ENCODE measurements at regions not wholly inside any gene's neighbourhood (a gene's known extent, or its start where the extent isn't known, plus 50 kb on each side); places are given as distances from the start of the nearest gene placed in this dataset.
"Not testable (repeated sequence)": the region's sequence is repeated elsewhere in the genome, so short reads cannot be mapped to it uniquely, and the experiment has no call there.

DNA sequence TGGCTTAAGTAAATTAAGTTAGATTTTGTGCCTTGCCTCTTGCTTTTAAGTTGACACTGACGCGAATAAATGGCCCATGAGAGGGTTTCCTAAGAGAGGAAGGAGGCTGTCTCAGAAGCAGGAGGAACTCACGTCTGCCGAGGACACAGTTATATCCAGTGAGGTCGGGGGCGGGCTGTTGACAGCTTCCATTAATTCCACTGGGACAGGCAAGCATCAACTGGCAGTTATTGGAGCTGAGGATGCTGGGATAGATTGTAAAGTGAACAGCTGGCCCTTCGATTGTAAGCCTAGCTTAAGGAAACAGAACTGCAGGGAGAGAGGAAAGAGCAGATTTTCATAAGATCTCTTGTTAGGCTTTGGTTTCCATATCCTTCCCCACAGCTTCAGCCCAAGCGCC lies 399.2 kb downstream of the IPO8 start:
- H3K27me3 Mint-ChIP-seq (ENCODE audit: low read depth): peaks cover 15% of the 10 kb centered on the region
- no peak for DNase-seq (ENCODE audit: low spot score)
- peaks cover 4% of the 10 kb centered on the region for H3K9me3 Mint-ChIP-seq (ENCODE audit: low read depth)
- no peaks in the 10 kb centered on the region for H3K4me1 Mint-ChIP-seq (ENCODE audit: low read depth)
- no peak overlapping the region for H3K27ac Mint-ChIP-seq (ENCODE audit: unreplicated experiment)
- TF ChIP-seq, protein P1, sequence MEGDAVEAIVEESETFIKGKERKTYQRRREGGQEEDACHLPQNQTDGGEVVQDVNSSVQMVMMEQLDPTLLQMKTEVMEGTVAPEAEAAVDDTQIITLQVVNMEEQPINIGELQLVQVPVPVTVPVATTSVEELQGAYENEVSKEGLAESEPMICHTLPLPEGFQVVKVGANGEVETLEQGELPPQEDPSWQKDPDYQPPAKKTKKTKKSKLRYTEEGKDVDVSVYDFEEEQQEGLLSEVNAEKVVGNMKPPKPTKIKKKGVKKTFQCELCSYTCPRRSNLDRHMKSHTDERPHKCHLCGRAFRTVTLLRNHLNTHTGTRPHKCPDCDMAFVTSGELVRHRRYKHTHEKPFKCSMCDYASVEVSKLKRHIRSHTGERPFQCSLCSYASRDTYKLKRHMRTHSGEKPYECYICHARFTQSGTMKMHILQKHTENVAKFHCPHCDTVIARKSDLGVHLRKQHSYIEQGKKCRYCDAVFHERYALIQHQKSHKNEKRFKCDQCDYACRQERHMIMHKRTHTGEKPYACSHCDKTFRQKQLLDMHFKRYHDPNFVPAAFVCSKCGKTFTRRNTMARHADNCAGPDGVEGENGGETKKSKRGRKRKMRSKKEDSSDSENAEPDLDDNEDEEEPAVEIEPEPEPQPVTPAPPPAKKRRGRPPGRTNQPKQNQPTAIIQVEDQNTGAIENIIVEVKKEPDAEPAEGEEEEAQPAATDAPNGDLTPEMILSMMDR (IDR thresholded peaks at IDR 0.05): no peak
- H3K36me3 Mint-ChIP-seq (ENCODE audit: low read depth): no peaks in the 10 kb centered on the region
- H3K4me3 Mint-ChIP-seq (ENCODE audit: unreplicated experiment): no peak overlapping the region

DNA sequence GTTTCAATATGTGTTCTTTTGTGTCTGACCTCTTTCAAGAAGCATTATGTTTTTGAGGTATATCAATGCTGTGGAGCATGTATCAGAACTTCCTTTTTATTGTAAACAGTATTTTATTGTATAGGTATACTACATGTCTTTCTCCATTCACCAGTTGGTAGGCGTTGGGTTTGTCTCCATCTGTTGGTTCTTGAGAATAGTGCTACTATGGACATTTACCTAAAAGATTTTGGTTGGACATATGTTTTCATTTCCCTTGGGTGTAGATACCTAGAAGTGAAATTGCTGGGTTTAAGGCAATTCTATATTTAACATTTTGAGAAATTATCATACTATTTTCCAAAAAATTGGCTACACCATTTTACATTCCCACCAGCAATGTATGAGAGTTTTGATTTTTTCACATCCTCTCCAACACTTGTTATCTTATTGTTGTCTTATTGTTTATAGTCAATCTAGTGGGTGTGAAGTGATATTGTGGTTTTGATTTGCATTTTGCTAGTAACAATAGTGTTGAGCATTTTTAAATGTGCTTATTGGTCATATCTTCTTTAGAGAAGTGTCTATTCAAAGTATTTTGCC lies 409.2 kb downstream of the IPO8 start:
- Mint-ChIP-seq H3K9me3 (ENCODE audit: low read depth) (no peaks in the 10 kb centered on the region), H3K4me1 (ENCODE audit: low read depth) (no peaks in the 10 kb centered on the region), H3K27ac (ENCODE audit: unreplicated experiment) (no peak overlapping the region), H3K36me3 (ENCODE audit: low read depth) (peaks cover 1% of the 10 kb centered on the region), H3K27me3 (ENCODE audit: low read depth) (peaks cover 34% of the 10 kb centered on the region), H3K4me3 (ENCODE audit: unreplicated experiment) (no peak overlapping the region)
- DNase-seq (ENCODE audit: low spot score): no peak
- TF ChIP-seq, protein P1 (IDR thresholded peaks at IDR 0.05): peak; percentile 89

DNA sequence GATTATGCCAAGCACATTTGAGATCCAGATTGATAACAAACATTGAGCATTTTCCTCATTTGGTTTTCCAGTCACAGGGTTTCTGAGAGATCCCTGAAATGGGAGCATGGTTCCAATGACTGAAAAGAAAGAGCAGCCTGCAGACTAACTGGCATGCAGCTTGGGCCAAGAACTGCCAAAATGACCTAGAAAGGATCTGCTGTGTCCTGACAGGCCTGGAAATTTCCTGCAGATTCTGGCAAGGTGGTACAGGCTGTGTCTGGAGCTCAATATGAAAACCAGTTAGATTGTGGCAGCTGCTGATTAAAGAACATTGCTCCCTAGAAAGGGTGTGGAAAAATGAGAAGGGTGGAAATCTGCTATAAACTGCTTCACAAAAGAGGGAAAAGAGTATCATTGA lies 417.3 kb downstream of the IPO8 start:
- TF ChIP-seq, protein P1 (IDR thresholded peaks at IDR 0.05): no peak
- peaks cover 10% of the 10 kb centered on the region for H3K27me3 Mint-ChIP-seq (ENCODE audit: low read depth)
- DNase-seq (ENCODE audit: low spot score): no peak
- H3K27ac Mint-ChIP-seq (ENCODE audit: unreplicated experiment): no peak overlapping the region
- H3K9me3 Mint-ChIP-seq (ENCODE audit: low read depth): peaks cover 2% of the 10 kb centered on the region
- H3K4me1 Mint-ChIP-seq (ENCODE audit: low read depth): no peaks in the 10 kb centered on the region
- H3K36me3 Mint-ChIP-seq (ENCODE audit: low read depth): no peaks in the 10 kb centered on the region
- H3K4me3 Mint-ChIP-seq (ENCODE audit: unreplicated experiment): no peak overlapping the region

DNA sequence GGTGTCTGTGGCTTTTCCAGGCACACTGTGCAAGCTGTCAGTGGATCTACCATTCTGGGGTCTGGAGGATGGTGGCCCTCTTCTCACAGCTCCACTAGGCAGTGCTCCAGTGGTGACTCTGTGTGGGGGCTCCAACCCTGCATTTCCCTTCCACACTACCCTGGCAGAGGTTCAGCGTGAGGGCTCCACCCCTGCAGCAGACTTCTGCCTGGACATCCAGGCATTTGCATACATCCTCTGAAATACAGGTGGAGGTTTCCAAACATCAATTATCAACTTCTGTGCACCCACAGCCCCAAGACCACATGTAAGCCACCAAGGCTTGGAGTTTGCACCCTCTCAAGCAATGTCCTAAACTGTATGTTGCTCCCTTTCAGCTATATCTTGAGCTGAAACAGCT lies 423.2 kb downstream of the IPO8 start:
- not testable (repeated sequence) for H3K4me1 Mint-ChIP-seq (ENCODE audit: low read depth); DNase-seq (ENCODE audit: low spot score); H3K36me3 Mint-ChIP-seq (ENCODE audit: low read depth); H3K9me3 Mint-ChIP-seq (ENCODE audit: low read depth); H3K27ac Mint-ChIP-seq (ENCODE audit: unreplicated experiment); H3K27me3 Mint-ChIP-seq (ENCODE audit: low read depth); H3K4me3 Mint-ChIP-seq (ENCODE audit: unreplicated experiment)

DNA sequence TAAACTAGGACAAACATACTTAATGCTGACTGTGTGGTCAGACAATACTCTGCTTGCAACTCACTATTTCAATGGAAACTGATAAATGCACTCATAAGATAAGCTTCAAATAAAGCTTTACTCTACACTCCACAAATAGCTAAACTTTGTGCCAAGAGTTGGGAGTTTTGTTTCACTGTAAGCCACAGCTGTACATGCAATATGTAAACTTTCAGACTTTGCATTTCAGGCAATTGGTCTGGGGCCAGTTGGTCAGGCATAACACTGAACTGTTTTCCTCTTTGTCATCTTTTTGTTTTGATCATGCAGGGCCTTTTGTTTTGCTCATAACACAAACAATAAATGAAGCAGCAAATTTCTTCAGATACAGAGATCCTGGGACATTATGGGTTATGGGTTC lies 426.2 kb downstream of the IPO8 start:
- H3K4me3 Mint-ChIP-seq (ENCODE audit: unreplicated experiment): no peak overlapping the region
- H3K27me3 Mint-ChIP-seq (ENCODE audit: low read depth): no peaks in the 10 kb centered on the region
- H3K9me3 Mint-ChIP-seq (ENCODE audit: low read depth): peaks cover 20% of the 10 kb centered on the region
- H3K27ac Mint-ChIP-seq (ENCODE audit: unreplicated experiment): no peak overlapping the region
- peaks cover 3% of the 10 kb centered on the region for H3K36me3 Mint-ChIP-seq (ENCODE audit: low read depth)
- peaks cover 4% of the 10 kb centered on the region for H3K4me1 Mint-ChIP-seq (ENCODE audit: low read depth)
- TF ChIP-seq, protein P1 (IDR thresholded peaks at IDR 0.05): no peak
- DNase-seq (ENCODE audit: low spot score): no peak

DNA sequence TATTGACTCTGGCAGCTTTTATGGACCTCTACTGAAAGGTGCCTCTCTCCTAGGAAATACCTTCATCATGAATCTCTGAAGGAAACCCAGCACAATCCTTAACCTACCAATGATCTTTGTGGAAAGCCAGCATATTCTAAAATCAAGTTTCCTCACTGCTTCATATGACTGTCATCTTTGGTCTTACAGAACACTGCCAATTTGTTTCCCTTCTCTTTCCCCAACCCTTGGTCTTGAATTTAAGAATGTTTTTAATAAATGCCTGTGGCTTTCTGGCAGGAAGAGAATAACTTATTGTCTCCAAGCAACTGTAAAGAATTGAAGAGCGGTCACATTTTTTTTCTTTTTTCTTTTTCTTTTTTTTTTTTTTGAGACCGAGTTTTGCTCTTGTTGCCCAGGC lies 427.6 kb downstream of the IPO8 start:
- H3K4me1 Mint-ChIP-seq (ENCODE audit: low read depth): peaks cover 4% of the 10 kb centered on the region
- H3K27ac Mint-ChIP-seq (ENCODE audit: unreplicated experiment): no peak overlapping the region
- H3K27me3 Mint-ChIP-seq (ENCODE audit: low read depth): no peaks in the 10 kb centered on the region
- no peak overlapping the region for H3K4me3 Mint-ChIP-seq (ENCODE audit: unreplicated experiment)
- H3K36me3 Mint-ChIP-seq (ENCODE audit: low read depth): peaks cover 2% of the 10 kb centered on the region
- DNase-seq (ENCODE audit: low spot score): no peak
- H3K9me3 Mint-ChIP-seq (ENCODE audit: low read depth): peaks cover 14% of the 10 kb centered on the region
- TF ChIP-seq, protein P1 (IDR thresholded peaks at IDR 0.05): no peak
